K562 (cell line): ENCODE measurements at regions not wholly inside any gene's neighbourhood (a gene's known extent, or its start where the extent isn't known, plus 50 kb on each side); places are given as distances from the start of the nearest gene placed in this dataset.
A peak's percentile ranks its signal among the peaks of the same experiment; 100 is the strongest.

Experiments
- ARID1B ChIP-seq: fragments of 450-650 bp; IDR thresholded peaks from 2 replicates; pipeline ENCODE4 v1.6.1; 2016; ENCODE audit warnings: antibody characterized with exemption, mild to moderate bottlenecking, inconsistent platforms
- CEBPG ChIP-seq, 3 experiments: fragments of 200-800 bp in 1 of 3; sonication (Bioruptor generic) in 1 of 3; sonication (generic) in 1 of 3; formaldehyde crosslinking in 1 of 3; IDR thresholded peaks in 2 of 3; conservative IDR thresholded peaks in 1 of 3; 2 replicates each; pipeline versions ENCODE4 v1.6.1 to v1.8.0; 2016 to 2022; ENCODE audit warnings: missing compliant biosample characterization in 2 of 3, missing genetic modification characterization in 2 of 3, mild to moderate bottlenecking in 1 of 3, missing genetic modification reagents in 1 of 3
- CHD1 ChIP-seq: fragments of 200-600 bp; sonication (generic); IDR thresholded peaks from one replicate; pipeline ENCODE4 v1.6.1; 2012; ENCODE audit warnings: mild to moderate bottlenecking, moderate library complexity, low read length, inconsistent platforms
- EP300 ChIP-seq: IDR thresholded peaks from 2 replicates; pipeline ENCODE4 v1.6.1; 2012; ENCODE audit warnings: low read length, improper control_type of control experiment
- HMGN3 ChIP-seq: IDR thresholded peaks from 2 replicates; pipeline ENCODE4 v1.6.1; 2011; ENCODE audit warnings: borderline replicate concordance, low read depth, mild to moderate bottlenecking, mixed read lengths, low read length; ENCODE audit not compliant: insufficient read length; ENCODE audit errors: extremely low read depth
- JUNB ChIP-seq: fragments of 450-650 bp; formaldehyde crosslinking; conservative IDR thresholded peaks from 2 replicates; pipeline ENCODE4 v1.4.0; 2020; ENCODE audit warnings: mild to moderate bottlenecking
- KAT7 ChIP-seq: sonication (generic); formaldehyde crosslinking; IDR thresholded peaks from 2 replicates; pipeline ENCODE4 v1.8.0; 2022; ENCODE audit warnings: missing genetic modification reagents, mild to moderate bottlenecking, borderline replicate concordance
- KLF16 ChIP-seq: IDR thresholded peaks from 2 replicates; pipeline ENCODE4 v1.6.1; 2016; ENCODE audit warnings: antibody characterized with exemption
- NEUROD1 ChIP-seq: fragments of 150-350 bp; IDR thresholded peaks from 2 replicates; pipeline ENCODE4 v1.6.1; 2014; ENCODE audit warnings: borderline replicate concordance, low read length, low read depth; ENCODE audit not compliant: partially characterized antibody
- POLR2AphosphoS5 ChIP-seq: IDR thresholded peaks from 2 replicates; pipeline ENCODE4 v1.6.1; 2011; ENCODE audit warnings: mild to moderate bottlenecking, low read depth, low read length, moderate library complexity; ENCODE audit not compliant: control insufficient read depth, insufficient read depth
- SMARCA5 ChIP-seq: fragments of 450-650 bp; IDR thresholded peaks from 2 replicates; pipeline ENCODE4 v1.6.1; 2016
- SMC3 ChIP-seq: conservative IDR thresholded peaks from 2 replicates; pipeline ENCODE4 v1.6.1; 2011; ENCODE audit warnings: low read depth, low read length, improper control_type of control experiment; ENCODE audit not compliant: insufficient read depth
- TAL1 ChIP-seq: fragments of 450-650 bp; IDR thresholded peaks from 2 replicates; pipeline ENCODE4 v1.6.1; 2016; ENCODE audit warnings: mild to moderate bottlenecking
- XRCC5 ChIP-seq: fragments of 200-400 bp; formaldehyde crosslinking; IDR thresholded peaks from 2 replicates; pipeline ENCODE4 v1.6.1; 2017; ENCODE audit warnings: low read depth, mild to moderate bottlenecking, low read length
- ZNF24 ChIP-seq: fragments of 450-650 bp; IDR thresholded peaks from 2 replicates; pipeline ENCODE4 v1.6.1; 2016
- ZNF354B ChIP-seq: fragments of 250-450 bp; sonication (Bioruptor Pico); IDR thresholded peaks from 2 replicates; pipeline ENCODE4 v1.4.0; 2020
- TF ChIP-seq, protein P1 (sequence below): fragments of 250-450 bp; sonication (Bioruptor Pico); IDR thresholded peaks from 2 replicates; pipeline ENCODE4 v1.8.0; 2021; ENCODE audit warnings: borderline replicate concordance, mild to moderate bottlenecking, moderate library complexity; ENCODE audit not compliant: poor library complexity, severe bottlenecking
- TF ChIP-seq, protein P2 (sequence below), 2 experiments: fragments of 450-650 bp in 1 of 2; IDR thresholded peaks; 2 replicates each; pipeline ENCODE4 v1.6.1; 2011 to 2017; ENCODE audit warnings: low read depth in 2 of 2, antibody characterized with exemption in 1 of 2, borderline replicate concordance in 1 of 2, low read length in 1 of 2, mild to moderate bottlenecking in 1 of 2, mixed read lengths in 1 of 2; ENCODE audit not compliant: control insufficient read depth in 1 of 2
- TF ChIP-seq, protein P3 (sequence below): fragments of 200-400 bp; formaldehyde crosslinking; IDR thresholded peaks from 2 replicates; pipeline ENCODE4 v1.6.1; 2017; ENCODE audit warnings: mild to moderate bottlenecking, low read depth, low read length, moderate library complexity
- TF ChIP-seq, protein P4 (sequence below): sonication (generic); IDR thresholded peaks from 2 replicates; pipeline ENCODE4 v1.6.1; 2016
- TF ChIP-seq, protein P5 (sequence below), 3 experiments: fragments of 200-800 bp in 1 of 3; sonication (Bioruptor generic) in 1 of 3; sonication (generic) in 1 of 3; formaldehyde crosslinking in 1 of 3; IDR thresholded peaks; 2 replicates each; pipeline versions ENCODE4 v1.6.1 to v1.8.0; 2016 to 2022; ENCODE audit warnings: mild to moderate bottlenecking in 2 of 3, missing compliant biosample characterization in 2 of 3, missing genetic modification characterization in 2 of 3, missing genetic modification reagents in 1 of 3

DNA sequence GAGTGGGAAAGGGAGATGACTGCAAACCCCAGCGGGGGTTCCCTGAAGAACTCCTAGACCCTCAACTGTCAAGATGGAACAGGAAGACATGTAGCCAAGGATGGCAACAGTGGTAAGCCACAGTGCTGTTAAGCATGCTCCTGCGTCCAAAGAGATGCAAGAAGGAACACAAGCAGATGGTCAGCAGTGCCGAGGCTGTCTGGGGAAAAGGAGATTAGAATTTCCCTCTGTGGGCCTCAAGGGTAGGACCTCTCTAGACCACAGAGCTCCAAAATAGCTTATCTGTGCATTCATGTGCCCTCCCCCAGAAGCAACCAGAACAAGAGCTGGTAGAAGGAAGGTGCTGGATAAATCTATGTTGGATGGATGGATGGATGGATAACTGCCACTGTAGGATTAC lies 82.0 kb upstream of the CPEB2 start (continued):
- TF ChIP-seq KLF16 (peak; percentile 81), ZNF354B (CRISPR knock-in tag) (no peak), CHD1 (no peak), SMC3 (no peak), CEBPG (CRISPR knock-in tag; IDR thresholded peaks at IDR 0.05) (no peak), CEBPG (tag; conservative IDR thresholded peaks at IDR 0.05 in 1 of 2, IDR thresholded peaks at IDR 0.05 in 1 of 2) (no peak), NEUROD1 (no peak), ARID1B (peak; percentile 50), TAL1 (peak; percentile 60; the same call in 1 of the 2 replicates), HMGN3 (no peak), POLR2AphosphoS5 (peak; percentile 74), SMARCA5 (no peak), ZNF24 (no peak), KAT7 (CRISPR knock-in tag) (no peak), XRCC5 (no peak), EP300 (0 out of 2 replicates have a peak, but pooled peaks have one; percentile 12), JUNB (CRISPR knock-in tag) (no peak)
- TF ChIP-seq, protein P1, sequence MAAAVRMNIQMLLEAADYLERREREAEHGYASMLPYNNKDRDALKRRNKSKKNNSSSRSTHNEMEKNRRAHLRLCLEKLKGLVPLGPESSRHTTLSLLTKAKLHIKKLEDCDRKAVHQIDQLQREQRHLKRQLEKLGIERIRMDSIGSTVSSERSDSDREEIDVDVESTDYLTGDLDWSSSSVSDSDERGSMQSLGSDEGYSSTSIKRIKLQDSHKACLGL (CRISPR knock-in tag) = no peak
- TF ChIP-seq, protein P2, sequence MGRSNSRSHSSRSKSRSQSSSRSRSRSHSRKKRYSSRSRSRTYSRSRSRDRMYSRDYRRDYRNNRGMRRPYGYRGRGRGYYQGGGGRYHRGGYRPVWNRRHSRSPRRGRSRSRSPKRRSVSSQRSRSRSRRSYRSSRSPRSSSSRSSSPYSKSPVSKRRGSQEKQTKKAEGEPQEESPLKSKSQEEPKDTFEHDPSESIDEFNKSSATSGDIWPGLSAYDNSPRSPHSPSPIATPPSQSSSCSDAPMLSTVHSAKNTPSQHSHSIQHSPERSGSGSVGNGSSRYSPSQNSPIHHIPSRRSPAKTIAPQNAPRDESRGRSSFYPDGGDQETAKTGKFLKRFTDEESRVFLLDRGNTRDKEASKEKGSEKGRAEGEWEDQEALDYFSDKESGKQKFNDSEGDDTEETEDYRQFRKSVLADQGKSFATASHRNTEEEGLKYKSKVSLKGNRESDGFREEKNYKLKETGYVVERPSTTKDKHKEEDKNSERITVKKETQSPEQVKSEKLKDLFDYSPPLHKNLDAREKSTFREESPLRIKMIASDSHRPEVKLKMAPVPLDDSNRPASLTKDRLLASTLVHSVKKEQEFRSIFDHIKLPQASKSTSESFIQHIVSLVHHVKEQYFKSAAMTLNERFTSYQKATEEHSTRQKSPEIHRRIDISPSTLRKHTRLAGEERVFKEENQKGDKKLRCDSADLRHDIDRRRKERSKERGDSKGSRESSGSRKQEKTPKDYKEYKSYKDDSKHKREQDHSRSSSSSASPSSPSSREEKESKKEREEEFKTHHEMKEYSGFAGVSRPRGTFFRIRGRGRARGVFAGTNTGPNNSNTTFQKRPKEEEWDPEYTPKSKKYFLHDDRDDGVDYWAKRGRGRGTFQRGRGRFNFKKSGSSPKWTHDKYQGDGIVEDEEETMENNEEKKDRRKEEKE (IDR thresholded peaks at IDR 0.05; ENCODE audit: borderline replicate concordance in 1 of 2, control insufficient read depth in 1 of 2, low read depth in 2 of 2, low read length in 1 of 2) = no peak
- TF ChIP-seq, protein P3, sequence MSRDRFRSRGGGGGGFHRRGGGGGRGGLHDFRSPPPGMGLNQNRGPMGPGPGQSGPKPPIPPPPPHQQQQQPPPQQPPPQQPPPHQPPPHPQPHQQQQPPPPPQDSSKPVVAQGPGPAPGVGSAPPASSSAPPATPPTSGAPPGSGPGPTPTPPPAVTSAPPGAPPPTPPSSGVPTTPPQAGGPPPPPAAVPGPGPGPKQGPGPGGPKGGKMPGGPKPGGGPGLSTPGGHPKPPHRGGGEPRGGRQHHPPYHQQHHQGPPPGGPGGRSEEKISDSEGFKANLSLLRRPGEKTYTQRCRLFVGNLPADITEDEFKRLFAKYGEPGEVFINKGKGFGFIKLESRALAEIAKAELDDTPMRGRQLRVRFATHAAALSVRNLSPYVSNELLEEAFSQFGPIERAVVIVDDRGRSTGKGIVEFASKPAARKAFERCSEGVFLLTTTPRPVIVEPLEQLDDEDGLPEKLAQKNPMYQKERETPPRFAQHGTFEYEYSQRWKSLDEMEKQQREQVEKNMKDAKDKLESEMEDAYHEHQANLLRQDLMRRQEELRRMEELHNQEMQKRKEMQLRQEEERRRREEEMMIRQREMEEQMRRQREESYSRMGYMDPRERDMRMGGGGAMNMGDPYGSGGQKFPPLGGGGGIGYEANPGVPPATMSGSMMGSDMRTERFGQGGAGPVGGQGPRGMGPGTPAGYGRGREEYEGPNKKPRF = no peak
- TF ChIP-seq, protein P4, sequence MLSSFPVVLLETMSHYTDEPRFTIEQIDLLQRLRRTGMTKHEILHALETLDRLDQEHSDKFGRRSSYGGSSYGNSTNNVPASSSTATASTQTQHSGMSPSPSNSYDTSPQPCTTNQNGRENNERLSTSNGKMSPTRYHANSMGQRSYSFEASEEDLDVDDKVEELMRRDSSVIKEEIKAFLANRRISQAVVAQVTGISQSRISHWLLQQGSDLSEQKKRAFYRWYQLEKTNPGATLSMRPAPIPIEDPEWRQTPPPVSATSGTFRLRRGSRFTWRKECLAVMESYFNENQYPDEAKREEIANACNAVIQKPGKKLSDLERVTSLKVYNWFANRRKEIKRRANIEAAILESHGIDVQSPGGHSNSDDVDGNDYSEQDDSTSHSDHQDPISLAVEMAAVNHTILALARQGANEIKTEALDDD = no peak
- TF ChIP-seq, protein P5, sequence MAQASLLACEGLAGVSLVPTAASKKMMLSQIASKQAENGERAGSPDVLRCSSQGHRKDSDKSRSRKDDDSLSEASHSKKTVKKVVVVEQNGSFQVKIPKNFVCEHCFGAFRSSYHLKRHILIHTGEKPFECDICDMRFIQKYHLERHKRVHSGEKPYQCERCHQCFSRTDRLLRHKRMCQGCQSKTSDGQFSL (CRISPR knock-in tag; IDR thresholded peaks at IDR 0.05) = no peak
- TF ChIP-seq, protein P5 (tag; IDR thresholded peaks at IDR 0.05) = no peak
